ENCODE measurements at regions not wholly inside any gene's neighbourhood (a gene's known extent, or its start where the extent isn't known, plus 50 kb on each side); places are given as distances from the start of the nearest gene placed in this dataset.

DNA sequence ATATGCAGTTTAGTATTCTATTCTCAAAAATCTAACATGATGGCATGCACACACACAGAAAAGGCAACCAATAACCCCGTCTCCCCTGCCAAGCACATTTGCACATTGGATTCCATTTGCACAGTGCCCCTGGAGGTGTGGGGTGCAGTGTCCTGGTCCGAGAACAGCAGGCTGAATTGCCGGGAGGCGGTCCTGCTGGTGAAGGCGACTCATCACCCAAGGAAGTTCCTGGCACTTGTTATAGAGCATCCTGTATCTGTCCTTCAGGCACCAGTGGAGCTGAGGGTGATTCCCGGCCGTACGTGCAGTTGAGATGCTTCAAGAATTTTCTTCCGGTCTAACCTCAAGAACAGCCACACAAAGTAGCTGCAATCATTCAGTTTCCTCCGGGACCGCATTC lies 73.0 kb upstream of the RAB12 start:
- TF ChIP-seq, protein P1, sequence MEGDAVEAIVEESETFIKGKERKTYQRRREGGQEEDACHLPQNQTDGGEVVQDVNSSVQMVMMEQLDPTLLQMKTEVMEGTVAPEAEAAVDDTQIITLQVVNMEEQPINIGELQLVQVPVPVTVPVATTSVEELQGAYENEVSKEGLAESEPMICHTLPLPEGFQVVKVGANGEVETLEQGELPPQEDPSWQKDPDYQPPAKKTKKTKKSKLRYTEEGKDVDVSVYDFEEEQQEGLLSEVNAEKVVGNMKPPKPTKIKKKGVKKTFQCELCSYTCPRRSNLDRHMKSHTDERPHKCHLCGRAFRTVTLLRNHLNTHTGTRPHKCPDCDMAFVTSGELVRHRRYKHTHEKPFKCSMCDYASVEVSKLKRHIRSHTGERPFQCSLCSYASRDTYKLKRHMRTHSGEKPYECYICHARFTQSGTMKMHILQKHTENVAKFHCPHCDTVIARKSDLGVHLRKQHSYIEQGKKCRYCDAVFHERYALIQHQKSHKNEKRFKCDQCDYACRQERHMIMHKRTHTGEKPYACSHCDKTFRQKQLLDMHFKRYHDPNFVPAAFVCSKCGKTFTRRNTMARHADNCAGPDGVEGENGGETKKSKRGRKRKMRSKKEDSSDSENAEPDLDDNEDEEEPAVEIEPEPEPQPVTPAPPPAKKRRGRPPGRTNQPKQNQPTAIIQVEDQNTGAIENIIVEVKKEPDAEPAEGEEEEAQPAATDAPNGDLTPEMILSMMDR (IDR thresholded peaks at IDR 0.05 in 4 of 5, conservative IDR thresholded peaks at IDR 0.05 in 1 of 5) = no peak
- TF ChIP-seq POLR2A (IDR thresholded peaks at IDR 0.05) = no peak

Measured in gastrocnemius medialis (tissue), 4 donors.